ENCODE measurements at regions not wholly inside any gene's neighbourhood (a gene's known extent, or its start where the extent isn't known, plus 50 kb on each side); places are given as distances from the start of the nearest gene placed in this dataset.

- no peak for TF ChIP-seq ZNF473 (tag by site-specific recombination; IDR thresholded peaks at IDR 0.05)
Observed at GRCh38 chr2:16318051-16318450, 347.6 kb downstream of the CYRIA start (continued).

GRCh38 chr2:16317211-16317830 lies 348.3 kb downstream of the CYRIA start:
- no peaks in the 10 kb centered on the region for H3K36me3 ChIP-seq (ENCODE audit: control insufficient read depth in 2 of 2, insufficient read depth in 1 of 2, low read length in 2 of 2)
- no peak overlapping the region for H3K27ac ChIP-seq (ENCODE audit: extremely low read depth, low read depth, low read length)
- no peaks in the 10 kb centered on the region for H3K4me1 ChIP-seq (ENCODE audit: control insufficient read depth, insufficient read depth, low read length)
- POLR2A ChIA-PET: no interaction called here
- H3K9me3 ChIP-seq (ENCODE audit: control insufficient read depth, insufficient read depth, low read depth, low read length): no peaks in the 10 kb centered on the region
- H3K4me3 ChIP-seq (ENCODE audit: low read depth, low read length): no peak overlapping the region
- TF ChIP-seq GLIS2 (tag by site-specific recombination; IDR thresholded peaks at IDR 0.05) (no peak), ZNF791 (tag by site-specific recombination; IDR thresholded peaks at IDR 0.05) (no peak), CTCF (tag by site-specific recombination; IDR thresholded peaks at IDR 0.05) (no peak), INSM2 (tag by site-specific recombination; IDR thresholded peaks at IDR 0.05) (no peak), KLF7 (tag by site-specific recombination; IDR thresholded peaks at IDR 0.05; ENCODE audit: borderline replicate concordance) (no peak), OVOL3 (tag by site-specific recombination; IDR thresholded peaks at IDR 0.05) (no peak), ZNF488 (tag by site-specific recombination; IDR thresholded peaks at IDR 0.05) (no peak), ZFP69B (tag by site-specific recombination; IDR thresholded peaks at IDR 0.05) (no peak), HOXD13 (CRISPR knock-in tag; IDR thresholded peaks at IDR 0.05; ENCODE audit: borderline replicate concordance) (no peak), ZNF239 (tag by site-specific recombination; IDR thresholded peaks at IDR 0.05) (no peak), KLF10 (tag by site-specific recombination; IDR thresholded peaks at IDR 0.05) (no peak), ZNF707 (tag by site-specific recombination; IDR thresholded peaks at IDR 0.05) (no peak), ATF2 (tag by site-specific recombination; IDR thresholded peaks at IDR 0.05; ENCODE audit: low read depth) (no peak), OSR2 (tag by site-specific recombination; IDR thresholded peaks at IDR 0.05) (no peak), ZNF324 (tag by site-specific recombination; IDR thresholded peaks at IDR 0.05) (no peak), PRDM6 (tag by site-specific recombination; IDR thresholded peaks at IDR 0.05) (no peak), ZNF76 (tag by site-specific recombination; IDR thresholded peaks at IDR 0.05; ENCODE audit: borderline replicate concordance, low read depth) (no peak), ZNF157 (tag by site-specific recombination; IDR thresholded peaks at IDR 0.05) (no peak), ZNF561 (tag by site-specific recombination; IDR thresholded peaks at IDR 0.05; ENCODE audit: borderline replicate concordance) (no peak), ZNF571 (tag by site-specific recombination; IDR thresholded peaks at IDR 0.05) (no peak)
- CTCF ChIA-PET: interaction anchor here (0.7 kb wide), 1 partner anchor 189 kb away, joined by 3 read pairs; no protein-coding TSS in a partner anchor
